ENCODE measurements at regions not wholly inside any gene's neighbourhood (a gene's known extent, or its start where the extent isn't known, plus 50 kb on each side); places are given as distances from the start of the nearest gene placed in this dataset.

DNA sequence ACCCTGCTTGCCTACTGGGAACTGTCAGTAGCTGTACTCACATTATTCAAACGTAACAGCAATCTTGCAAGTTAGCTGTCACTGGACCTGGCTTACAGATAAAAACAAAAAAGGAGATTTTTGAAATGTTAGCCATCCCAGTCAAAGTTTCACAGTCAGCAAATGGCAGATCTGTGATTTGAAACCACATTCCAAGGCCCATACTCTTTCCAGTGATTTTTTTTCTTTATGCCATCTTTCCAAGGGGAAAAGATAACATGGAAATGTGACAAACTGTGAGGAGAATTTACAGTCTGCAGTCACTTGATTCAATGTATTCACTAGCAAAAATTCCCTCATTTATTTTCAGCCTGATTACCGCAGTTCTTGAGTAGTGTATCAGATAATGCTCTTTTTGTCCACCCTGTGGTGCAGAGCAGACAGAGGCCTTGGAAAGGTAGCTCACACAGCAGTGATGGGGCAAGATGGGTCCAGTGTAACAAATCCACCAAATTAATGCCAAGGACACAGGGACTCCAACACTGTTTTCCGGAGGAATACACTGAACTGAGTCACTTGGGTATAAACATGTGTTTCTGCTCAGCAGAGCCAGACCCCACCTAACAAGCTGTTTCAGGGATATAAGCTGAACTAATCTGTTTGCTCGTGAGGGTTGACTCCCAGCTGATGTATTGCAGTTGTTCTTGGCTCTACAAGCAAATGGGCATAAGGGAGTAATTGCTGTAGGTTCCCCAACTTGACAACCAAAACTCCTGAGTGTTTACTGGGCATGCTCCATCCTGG, 49.9 kb upstream of the ADGRF1 start:
- CTCF ChIA-PET = interaction anchor here (0.6 kb wide), 1 partner anchor 75 kb away, joined by 3 read pairs; no protein-coding TSS in a partner anchor
- POLR2A ChIA-PET = no interaction called here
